Left forelimb (tissue), 1 donor: ENCODE measurements at regions not wholly inside any gene's neighbourhood (a gene's known extent, or its start where the extent isn't known, plus 50 kb on each side); places are given as distances from the start of the nearest gene placed in this dataset.

ENCODE experiments used
- DNase-seq: peaks from one replicate; pipeline ENCODE4 v3.0.0-alpha.2; 2018; ENCODE audit warnings: low spot score

DNA sequence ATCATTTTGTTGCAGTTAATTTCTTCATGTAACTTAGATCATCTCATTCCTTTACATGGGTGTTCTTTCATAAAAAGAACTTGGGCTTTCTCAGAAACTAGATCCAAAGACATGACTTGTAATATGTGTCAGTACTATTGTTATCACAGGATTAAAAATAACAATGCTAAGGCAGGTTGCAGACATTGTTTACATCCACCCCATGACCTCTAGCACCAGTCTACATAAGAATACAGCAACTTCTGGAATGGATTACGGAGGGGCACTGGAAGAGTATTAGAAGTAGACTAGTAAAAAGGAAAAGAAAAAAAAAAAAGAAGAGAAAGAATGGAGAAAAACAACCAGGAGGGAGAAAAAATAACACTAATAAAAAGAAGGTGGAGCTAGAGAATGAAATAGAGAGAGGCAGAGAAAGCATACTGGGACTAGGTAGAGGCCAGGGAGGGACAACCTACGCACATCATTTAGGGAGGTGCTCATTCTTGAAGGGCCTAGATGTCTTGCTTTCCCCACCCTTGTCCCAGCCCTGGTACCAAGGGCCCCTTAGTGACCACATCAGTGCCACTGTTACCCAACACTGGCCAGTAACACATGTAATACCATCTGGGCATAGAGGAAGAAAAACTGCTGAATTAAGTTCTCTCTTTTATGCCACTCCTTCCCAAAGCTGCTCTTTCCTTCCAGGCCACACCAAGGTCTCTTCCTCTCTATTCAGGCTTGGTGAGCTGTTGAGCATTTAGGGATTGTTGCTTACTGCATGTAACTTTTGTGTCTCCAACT is 70.6 kb upstream of the KLF7 start:
- DNase-seq: no peak

DNA sequence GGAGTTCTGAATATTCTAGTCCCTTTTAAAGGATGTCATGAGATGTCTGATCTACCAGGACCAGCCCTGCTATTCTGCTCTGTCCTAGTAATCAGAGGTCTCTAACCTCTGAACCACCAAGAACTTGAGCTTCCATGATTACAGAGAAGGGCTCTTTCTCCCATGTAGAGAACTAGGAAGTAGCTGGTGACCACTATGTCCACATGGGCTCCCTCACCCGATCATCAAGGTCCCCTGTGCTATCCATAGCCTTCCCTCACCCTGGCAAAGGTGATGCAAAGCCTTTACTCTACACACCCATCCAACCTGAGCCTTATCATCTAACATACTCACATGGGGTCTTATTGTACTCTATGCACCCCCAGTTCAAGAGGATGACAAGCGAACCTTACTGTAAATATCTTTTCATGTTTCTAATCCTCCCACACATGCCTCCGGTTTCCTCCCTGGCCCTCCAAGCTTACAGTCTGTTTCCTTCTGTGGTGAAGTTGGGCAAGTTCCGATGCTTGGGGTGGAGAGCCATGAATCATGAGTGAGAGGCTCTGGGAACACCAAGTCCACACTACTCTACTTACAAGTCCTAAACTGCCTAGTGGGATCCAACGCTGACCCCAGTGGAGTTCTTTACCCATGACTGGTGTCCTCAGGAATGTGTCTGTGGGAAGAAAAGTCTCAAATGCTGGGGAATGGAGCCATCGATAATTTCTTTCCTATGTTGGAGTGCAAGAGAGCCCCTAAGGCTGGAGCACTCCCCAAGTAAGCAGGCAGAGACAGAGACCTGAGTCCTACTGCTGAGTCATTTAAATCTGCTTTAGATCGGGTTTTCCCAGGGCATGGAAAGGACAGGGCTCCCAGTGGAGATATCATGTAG is 73.3 kb upstream of the KLF7 start:
- no peak for DNase-seq

DNA sequence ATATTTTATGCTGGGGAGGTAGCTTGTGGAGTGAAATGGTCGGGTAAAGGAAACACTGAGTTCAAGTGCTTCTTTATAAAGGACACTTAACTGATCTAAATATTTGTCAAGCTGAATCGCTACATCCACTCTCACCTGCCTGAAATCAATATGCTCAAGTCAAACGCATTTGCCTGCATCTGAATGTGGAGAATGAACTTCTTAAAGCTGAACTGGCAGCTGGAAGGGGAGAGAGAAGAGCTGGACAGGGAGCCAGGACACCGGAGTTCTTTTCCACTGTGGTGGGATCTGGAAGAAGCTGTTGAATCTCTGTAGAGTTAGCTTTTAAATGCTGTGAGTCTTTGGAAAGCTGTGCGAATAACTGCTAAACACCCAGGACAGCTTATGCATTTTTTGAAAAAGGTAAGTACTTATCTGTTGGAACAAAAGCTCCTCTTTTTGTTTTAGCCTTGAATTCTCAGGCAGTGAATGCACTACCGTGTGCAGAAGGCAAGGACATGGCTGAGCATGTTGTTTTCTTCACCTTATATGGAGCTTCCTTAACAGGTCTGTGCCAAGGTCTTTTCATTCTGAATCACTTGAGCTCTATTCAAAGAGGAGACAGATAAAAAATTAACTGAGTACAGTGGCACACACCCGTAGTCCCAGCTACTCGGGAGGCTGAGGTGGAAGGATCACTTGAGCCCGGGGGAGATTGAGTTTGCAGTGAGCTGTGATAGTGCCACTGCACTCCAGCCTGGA is 74.2 kb upstream of the KLF7 start:
- DNase-seq: no peak

DNA sequence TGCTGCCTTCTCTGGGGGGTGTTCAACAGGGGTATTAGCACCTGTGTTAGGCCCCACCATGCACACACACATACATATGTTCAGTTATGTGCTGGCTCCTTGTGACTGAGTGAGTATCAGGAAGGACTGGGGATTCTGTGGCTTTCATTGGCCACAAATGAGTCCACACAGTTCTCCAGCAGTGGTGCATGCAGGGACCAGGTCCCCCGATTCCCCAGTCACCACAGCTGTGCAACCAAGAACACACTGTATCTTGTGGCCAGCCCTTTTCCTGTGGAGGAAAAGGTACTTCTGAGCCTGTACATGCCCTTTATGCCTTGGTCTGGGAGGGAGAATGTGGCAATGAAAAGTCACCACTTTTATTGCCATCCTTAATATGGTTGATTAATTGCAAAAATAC is 74.9 kb upstream of the KLF7 start:
- DNase-seq: no peak

DNA sequence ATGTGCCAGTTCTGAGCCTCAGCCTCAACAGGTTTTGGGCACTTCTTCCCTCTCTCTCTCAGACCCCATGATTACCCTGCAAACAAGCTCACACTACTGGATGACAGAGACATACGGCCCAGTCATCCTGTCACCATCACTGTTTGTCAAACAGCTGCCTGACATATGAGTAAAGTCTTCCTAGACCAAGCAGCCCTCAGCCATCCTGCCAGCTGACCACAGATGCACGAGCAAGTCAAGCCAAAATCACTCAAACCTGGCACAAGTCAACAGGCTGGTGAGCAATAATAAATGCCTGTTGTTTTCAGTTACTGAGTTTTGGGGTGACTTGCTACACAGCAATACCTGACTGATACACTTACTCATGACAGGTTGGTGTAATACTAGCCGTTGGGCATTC is 75.5 kb upstream of the KLF7 start:
- no peak for DNase-seq

- no peak for DNase-seq
These were observed 77.9 kb upstream of the KLF7 start for GRCh38 chr2:207243601-207244000.

DNA sequence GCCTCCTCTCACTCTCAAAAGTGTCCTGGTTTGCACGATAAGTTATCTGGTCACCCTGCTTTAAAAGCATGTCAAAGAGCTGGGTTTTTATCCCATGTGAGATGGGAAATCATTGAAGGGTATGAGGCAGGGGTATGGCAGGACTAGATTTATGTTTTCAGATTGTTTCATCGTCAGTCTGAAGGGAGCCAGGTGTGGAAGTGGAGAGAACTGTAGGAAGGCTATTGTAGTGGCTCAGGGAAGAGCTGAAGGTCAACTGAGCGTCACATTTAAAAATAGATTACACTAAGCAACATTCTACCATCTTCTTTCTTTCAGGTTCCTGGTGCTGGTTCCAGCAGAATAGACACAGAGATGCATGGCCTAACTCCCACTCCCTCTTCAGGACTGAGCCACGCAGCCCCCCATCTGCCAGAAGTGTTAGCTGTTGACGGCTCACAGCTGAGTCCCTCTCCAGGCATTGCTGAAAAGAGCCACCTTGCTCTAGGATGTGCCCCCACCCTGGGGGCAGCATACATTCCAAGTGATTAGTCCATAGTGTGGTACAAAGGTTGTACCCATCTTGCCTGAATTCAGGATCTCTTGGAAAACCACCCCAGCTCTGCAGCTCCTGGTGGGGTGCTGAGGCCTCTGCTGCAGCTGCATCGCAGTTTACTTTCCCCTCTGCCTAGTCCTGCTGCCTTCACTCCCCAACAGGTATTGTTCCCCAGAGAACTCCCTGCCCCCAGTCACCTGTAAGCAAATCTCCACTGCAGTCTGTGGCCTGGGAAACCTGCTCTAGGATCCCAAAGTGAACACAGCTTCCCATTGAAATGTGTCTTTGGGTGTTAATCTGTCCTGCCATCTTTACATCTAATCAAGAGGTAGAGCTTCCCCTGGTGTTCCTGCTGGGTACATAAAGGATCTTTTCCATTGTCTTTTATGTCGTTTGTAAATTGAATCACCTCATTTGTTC is 79.5 kb upstream of the KLF7 start:
- no peak for DNase-seq

- no peak for DNase-seq
These were observed 83.1 kb upstream of the KLF7 start for GRCh38 chr2:207248702-207249377.

DNA sequence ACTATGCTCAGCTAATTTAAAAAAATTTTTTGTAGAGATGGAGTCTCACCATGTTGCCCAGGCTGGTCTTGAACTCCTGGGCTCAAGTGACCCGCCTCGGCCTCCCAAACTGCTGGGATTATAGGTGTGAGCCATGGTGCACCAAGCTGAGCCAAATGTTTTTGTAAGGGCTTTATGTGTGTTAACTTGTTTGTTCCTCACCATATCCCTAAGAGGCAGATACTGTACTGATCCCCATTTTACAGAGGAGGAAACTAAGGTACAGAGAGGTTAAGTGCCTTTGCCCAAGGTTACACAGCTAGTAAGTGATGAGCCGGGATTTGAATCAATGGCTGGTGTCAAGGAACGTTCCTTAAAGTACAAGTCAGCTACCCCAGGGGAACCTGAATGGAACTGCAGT is 85.3 kb upstream of the KLF7 start:
- no peak for DNase-seq

- no peak for DNase-seq
These were observed 85.9 kb upstream of the KLF7 start for GRCh38 chr2:207251573-207252192.

GRCh38 chr2:207252416-207252815 is 86.7 kb upstream of the KLF7 start:
- DNase-seq: no peak

DNA sequence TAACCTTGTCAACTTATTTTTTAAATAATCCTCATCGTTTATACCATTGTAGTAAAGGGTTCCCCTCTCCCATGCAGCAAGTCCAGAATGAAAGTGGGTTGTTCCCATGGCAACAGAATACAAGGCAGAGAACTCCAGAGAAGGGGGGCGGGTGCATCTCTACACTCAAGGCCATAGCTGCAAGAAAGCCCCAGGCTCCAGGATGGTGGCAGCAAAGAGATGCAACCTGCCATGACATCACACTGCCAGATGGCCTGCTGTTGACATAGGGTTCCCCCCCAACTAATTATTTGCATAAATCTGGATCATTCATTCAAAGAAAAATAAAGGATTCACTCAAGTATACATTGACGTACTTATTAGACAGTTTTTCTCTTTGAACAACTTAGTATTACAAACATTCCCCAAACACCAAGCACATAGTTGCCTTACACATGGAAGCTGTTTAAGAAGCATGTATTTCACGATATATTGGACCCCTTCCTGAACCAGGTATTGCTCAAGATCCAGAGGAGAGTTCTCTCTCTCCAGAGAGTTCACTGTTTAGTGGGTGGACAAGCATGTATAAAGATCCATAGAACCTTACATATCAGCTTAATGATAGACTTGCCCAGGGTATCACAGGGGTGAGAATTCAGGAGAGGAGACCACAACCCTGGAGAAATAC is 87.4 kb upstream of the KLF7 start:
- no peak for DNase-seq

GRCh38 chr2:207253666-207254345 is 88.1 kb upstream of the KLF7 start:
- no peak for DNase-seq

GRCh38 chr2:207254591-207255464 is 89.1 kb upstream of the KLF7 start:
- DNase-seq: no peak

DNA sequence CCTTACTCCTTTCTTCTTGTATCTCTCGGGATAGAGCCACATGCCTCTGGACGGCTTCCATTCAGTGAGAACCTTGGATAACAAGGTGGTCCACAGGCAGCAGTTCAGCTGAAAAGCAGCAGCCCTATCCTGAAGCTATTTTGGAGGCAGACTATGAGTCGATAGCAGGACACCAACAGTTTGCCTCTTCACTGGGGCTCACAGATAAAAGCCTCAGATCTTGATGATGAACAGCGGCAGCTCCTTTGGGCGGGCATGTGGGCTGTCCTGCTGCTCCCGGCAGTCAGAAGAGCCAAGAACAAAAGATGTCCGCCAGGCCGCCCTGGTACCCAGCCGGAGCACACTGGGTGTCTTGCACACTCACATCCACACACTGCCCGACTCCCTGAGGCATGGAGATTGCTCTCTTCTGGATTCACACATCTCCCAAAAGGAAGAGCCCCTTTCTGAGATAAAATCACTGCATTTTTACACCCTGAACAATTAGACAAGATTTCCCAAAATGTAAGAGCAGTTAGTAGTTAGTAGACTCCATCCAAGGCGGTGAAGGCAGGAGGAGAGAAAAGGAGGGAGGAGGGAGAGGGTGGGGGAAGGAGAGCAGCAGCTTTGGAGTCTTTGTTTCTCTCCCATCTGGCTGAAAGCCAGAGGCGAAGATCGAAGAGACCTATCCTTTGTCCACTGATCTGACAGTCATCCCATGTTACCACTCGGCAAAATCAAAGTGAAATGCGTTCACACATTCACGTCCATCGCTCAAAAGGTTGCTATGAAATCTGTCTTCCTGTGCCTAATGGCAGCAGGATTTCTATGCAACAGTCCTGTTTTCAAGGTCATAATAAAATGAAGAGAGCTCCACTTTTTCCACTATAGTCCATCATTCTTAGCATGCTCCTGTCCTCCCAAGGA is 90.1 kb upstream of the KLF7 start:
- no peak for DNase-seq

DNA sequence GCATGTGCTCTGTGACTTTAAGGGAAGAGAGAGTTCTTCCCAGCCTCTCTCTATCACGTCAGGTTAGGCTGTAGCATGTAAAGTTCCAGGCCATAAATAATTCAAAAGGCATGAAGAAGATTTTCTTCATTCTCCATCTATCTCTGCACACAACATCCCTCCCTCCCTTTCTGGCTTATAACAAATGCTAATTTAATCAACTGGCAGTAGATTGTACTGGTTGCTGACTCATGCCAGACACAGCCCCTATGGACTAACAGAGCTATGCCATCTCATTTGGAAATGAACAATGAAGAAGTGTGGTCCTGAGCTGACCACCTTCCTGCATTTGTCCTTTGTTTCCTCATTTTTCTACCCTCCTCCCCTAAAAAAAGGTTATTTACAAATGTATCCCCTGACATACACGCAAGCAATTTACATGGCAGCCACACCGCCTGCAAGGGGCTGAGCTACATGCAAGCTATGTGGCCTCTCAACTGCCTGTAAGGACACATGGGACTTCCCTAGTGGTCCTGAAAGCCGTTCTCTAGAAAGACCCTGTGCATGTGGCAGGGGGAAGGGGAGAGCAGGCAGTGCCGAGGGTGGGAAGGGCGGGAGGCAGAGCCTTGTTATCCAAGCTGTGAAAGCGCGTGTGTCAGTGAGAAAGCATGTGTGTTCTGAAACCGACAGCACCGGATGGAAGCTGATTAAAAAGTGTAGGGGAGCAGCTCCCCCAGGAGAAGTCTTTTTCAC is 90.9 kb upstream of the KLF7 start:
- no peak for DNase-seq
